ENCODE measurements at regions not wholly inside any gene's neighbourhood (a gene's known extent, or its start where the extent isn't known, plus 50 kb on each side); places are given as distances from the start of the nearest gene placed in this dataset.

GRCh38 chr6:113428702-113429101 is 428.4 kb upstream of the MARCKS start:
- no peaks in the 10 kb centered on the region for H3K27me3 Mint-ChIP-seq
- no peak for DNase-seq
- CTCF ChIA-PET = no interaction called here
- no peak for ATAC-seq (ENCODE audit: low read depth)
- TF ChIP-seq CTCF (IDR thresholded peaks at IDR 0.05) = no peak
- intact Hi-C loops (cut with micrococcal nuclease) = no loop called here
- H3K4me3 Mint-ChIP-seq = no peak overlapping the region
- no peaks in the 10 kb centered on the region for H3K9me3 Mint-ChIP-seq
- no peaks in the 10 kb centered on the region for H3K36me3 Mint-ChIP-seq (ENCODE audit: low read depth)
- no peak overlapping the region for H3K27ac Mint-ChIP-seq
- no peaks in the 10 kb centered on the region for H3K4me1 Mint-ChIP-seq
- POLR2A ChIA-PET = no interaction called here

- intact Hi-C loops (cut with micrococcal nuclease) = no loop called here
Observed at GRCh38 chr6:113432521-113433334, 424.4 kb upstream of the MARCKS start.

GRCh38 chr6:113433335-113433991 is 423.7 kb upstream of the MARCKS start:
- CTCF ChIA-PET = no interaction called here
- H3K4me3 Mint-ChIP-seq = no peak overlapping the region
- ATAC-seq (ENCODE audit: low read depth) = no peak

More at GRCh38 chr6:113432521-113433334, 424.4 kb upstream of the MARCKS start:
- no peaks in the 10 kb centered on the region for H3K9me3 Mint-ChIP-seq
- TF ChIP-seq CTCF (IDR thresholded peaks at IDR 0.05) = no peak
- no peak overlapping the region for H3K4me3 Mint-ChIP-seq
- H3K36me3 Mint-ChIP-seq (ENCODE audit: low read depth) = no peaks in the 10 kb centered on the region
- ATAC-seq (ENCODE audit: low read depth) (no peak), DNase-seq (no peak)
- ChIA-PET POLR2A (no interaction called here), CTCF (no interaction called here)
- H3K27me3 Mint-ChIP-seq = no peaks in the 10 kb centered on the region
- no peak overlapping the region for H3K27ac Mint-ChIP-seq
- H3K4me1 Mint-ChIP-seq = no peaks in the 10 kb centered on the region

DNA sequence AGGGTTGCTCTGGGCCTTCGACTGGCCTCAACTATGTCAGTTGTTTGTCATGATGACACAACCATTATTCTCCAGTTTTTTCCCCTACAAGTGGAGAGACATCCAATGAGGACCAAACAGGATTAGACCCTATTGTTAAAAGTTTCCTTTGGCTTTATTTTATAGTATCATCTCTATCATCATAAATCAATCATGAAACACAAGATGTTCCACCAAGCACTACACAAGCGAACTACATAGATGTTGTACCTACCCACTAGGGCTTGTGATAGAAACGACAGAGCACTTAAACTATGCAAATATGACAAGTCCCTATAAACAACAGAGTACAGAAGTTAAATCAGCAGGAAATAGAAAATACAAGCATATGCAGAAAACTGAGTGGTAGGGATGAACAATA is 422.5 kb upstream of the MARCKS start:
- DNase-seq = no peak
- Mint-ChIP-seq H3K9me3 (no peaks in the 10 kb centered on the region), H3K36me3 (ENCODE audit: low read depth) (no peaks in the 10 kb centered on the region), H3K4me3 (no peak overlapping the region), H3K27ac (no peak overlapping the region), H3K27me3 (no peaks in the 10 kb centered on the region), H3K4me1 (no peaks in the 10 kb centered on the region)
- ATAC-seq (ENCODE audit: low read depth) = no peak
- ChIA-PET POLR2A (no interaction called here), CTCF (no interaction called here)
- no peak for TF ChIP-seq CTCF (IDR thresholded peaks at IDR 0.05)
- intact Hi-C loops (cut with micrococcal nuclease) = no loop called here

More at GRCh38 chr6:113433335-113433991, 423.7 kb upstream of the MARCKS start:
- TF ChIP-seq CTCF (IDR thresholded peaks at IDR 0.05) = no peak
- Mint-ChIP-seq H3K9me3 (no peaks in the 10 kb centered on the region), H3K27ac (no peak overlapping the region), H3K36me3 (ENCODE audit: low read depth) (no peaks in the 10 kb centered on the region), H3K4me1 (no peaks in the 10 kb centered on the region), H3K27me3 (no peaks in the 10 kb centered on the region)
- intact Hi-C loops (cut with micrococcal nuclease) = no loop called here
- no peak for DNase-seq
- POLR2A ChIA-PET = no interaction called here

DNA sequence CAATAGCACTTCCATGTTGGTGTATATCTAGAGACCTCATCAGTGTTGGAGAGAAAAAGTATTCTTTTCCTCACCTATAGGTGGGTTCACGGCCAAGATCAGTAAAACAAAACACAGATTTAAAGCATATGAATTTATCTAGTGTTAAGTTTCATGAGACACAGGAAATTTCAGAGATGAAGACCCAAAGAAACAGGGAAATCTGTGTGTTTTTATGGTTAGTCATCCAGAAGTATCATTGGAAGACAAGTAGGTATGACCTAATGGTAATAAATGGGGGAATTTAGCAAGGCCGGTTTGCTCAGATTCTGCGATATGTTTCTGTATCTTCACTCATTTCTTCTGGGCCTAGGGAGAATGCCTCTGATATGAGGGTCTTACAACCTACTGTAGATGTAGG is 419.6 kb upstream of the MARCKS start:
- DNase-seq (no peak), ATAC-seq (ENCODE audit: low read depth) (no peak)
- no peak overlapping the region for H3K4me3 Mint-ChIP-seq
- intact Hi-C loops (cut with micrococcal nuclease) = no loop called here
- H3K4me1 Mint-ChIP-seq = no peaks in the 10 kb centered on the region
- no peaks in the 10 kb centered on the region for H3K27me3 Mint-ChIP-seq
- no peaks in the 10 kb centered on the region for H3K9me3 Mint-ChIP-seq
- H3K27ac Mint-ChIP-seq = no peak overlapping the region
- CTCF ChIA-PET = no interaction called here
- TF ChIP-seq CTCF (IDR thresholded peaks at IDR 0.05) = no peak
- POLR2A ChIA-PET = no interaction called here
- no peaks in the 10 kb centered on the region for H3K36me3 Mint-ChIP-seq (ENCODE audit: low read depth)
